ENCODE measurements at regions not wholly inside any gene's neighbourhood (a gene's known extent, or its start where the extent isn't known, plus 50 kb on each side); places are given as distances from the start of the nearest gene placed in this dataset.

GRCh38 chr5:89601880-89602279, 718.9 kb upstream of the MEF2C start:
- TF ChIP-seq POLR2A (IDR thresholded peaks at IDR 0.05; ENCODE audit: low read depth, low read length): no peak
- H3K4me3 ChIP-seq (replicated peaks in 1 of 3; ENCODE audit: insufficient read depth in 1 of 3, low read depth in 1 of 3, low read length in 3 of 3): no peak overlapping the region
- H3K4me2 ChIP-seq (ENCODE audit: insufficient read depth, low read length): no peak overlapping the region
- no peak overlapping the region for H3K9ac ChIP-seq (replicated peaks; ENCODE audit: extremely low read depth, insufficient read depth, low read length)
- ChIA-PET POLR2A (no interaction called here), CTCF (no interaction called here)
- H3K27me3 ChIP-seq (ENCODE audit: control insufficient read depth in 2 of 2, insufficient read depth in 2 of 2, low read length in 2 of 2): no peaks in the 10 kb centered on the region
- H2AFZ ChIP-seq (ENCODE audit: low read depth, low read length): no peak overlapping the region
- no peak for DNase-seq (ENCODE audit: low read depth, low spot score)
- no peaks in the 10 kb centered on the region for H3K36me3 ChIP-seq (ENCODE audit: control insufficient read depth in 2 of 2, extremely low read depth in 1 of 2, insufficient read depth in 2 of 2, low read length in 2 of 2)
- no peak for FAIRE-seq
- no peaks in the 10 kb centered on the region for H3K9me3 ChIP-seq (replicated peaks; ENCODE audit: control insufficient read depth, insufficient read depth, low read length)
- no peaks in the 10 kb centered on the region for H3K79me2 ChIP-seq (ENCODE audit: control insufficient read depth, insufficient read depth, low read length)
- intact Hi-C loops (cut with micrococcal nuclease): no loop called here
- H3K27ac ChIP-seq (ENCODE audit: insufficient read depth, low read depth, low read length): no peak overlapping the region
- no peaks in the 10 kb centered on the region for H3K4me1 ChIP-seq (ENCODE audit: control insufficient read depth, extremely low read depth, insufficient read depth, low read length)
- BruUV-seq (replicated peaks): no TSS peak
- dilution Hi-C loops (cut with MboI; ENCODE audit: extremely low pct_ligation_motif_present, low sequenced_read_pairs): no loop called here
- no peaks in the 10 kb centered on the region for H3K9me1 ChIP-seq (replicated peaks; ENCODE audit: control insufficient read depth, extremely low read depth, insufficient read depth, low read length)
- H4K20me1 ChIP-seq (replicated peaks; ENCODE audit: control insufficient read depth, extremely low read depth, insufficient read depth, low read length): no peaks in the 10 kb centered on the region

- H3K79me2 ChIP-seq (ENCODE audit: control insufficient read depth, insufficient read depth, low read length): no peaks in the 10 kb centered on the region
- H3K4me3 ChIP-seq (replicated peaks in 1 of 3; ENCODE audit: insufficient read depth in 1 of 3, low read depth in 1 of 3, low read length in 3 of 3): no peak overlapping the region
- POLR2A ChIA-PET: no interaction called here
- H3K9me3 ChIP-seq (replicated peaks; ENCODE audit: control insufficient read depth, insufficient read depth, low read length): no peaks in the 10 kb centered on the region
- H3K4me1 ChIP-seq (ENCODE audit: control insufficient read depth, extremely low read depth, insufficient read depth, low read length): no peaks in the 10 kb centered on the region
- no peaks in the 10 kb centered on the region for H4K20me1 ChIP-seq (replicated peaks; ENCODE audit: control insufficient read depth, extremely low read depth, insufficient read depth, low read length)
- no peak overlapping the region for H2AFZ ChIP-seq (ENCODE audit: low read depth, low read length)
- no peaks in the 10 kb centered on the region for H3K27me3 ChIP-seq (ENCODE audit: control insufficient read depth in 2 of 2, insufficient read depth in 2 of 2, low read length in 2 of 2)
- BruUV-seq (replicated peaks): no TSS peak
- no peak overlapping the region for H3K27ac ChIP-seq (ENCODE audit: insufficient read depth, low read depth, low read length)
- H3K9me1 ChIP-seq (replicated peaks; ENCODE audit: control insufficient read depth, extremely low read depth, insufficient read depth, low read length): no peaks in the 10 kb centered on the region
- TF ChIP-seq POLR2A (IDR thresholded peaks at IDR 0.05; ENCODE audit: low read depth, low read length) (no peak), MYC (IDR thresholded peaks at IDR 0.05; ENCODE audit: low read depth, low read length) (no peak), POLR2AphosphoS5 (IDR thresholded peaks at IDR 0.05; ENCODE audit: insufficient read depth, low read depth, low read length) (no peak), EZH2 (IDR thresholded peaks at IDR 0.05; ENCODE audit: borderline replicate concordance, low read depth, low read length, severe bottlenecking) (no peak), FOS (IDR thresholded peaks at IDR 0.05; ENCODE audit: borderline replicate concordance, insufficient read depth, low read length) (no peak), MAX (IDR thresholded peaks at IDR 0.05; ENCODE audit: insufficient read depth, insufficient read length) (no peak), GATA2 (IDR thresholded peaks at IDR 0.05; ENCODE audit: insufficient read depth, insufficient read length, low read depth, low read length) (no peak), JUN (IDR thresholded peaks at IDR 0.05; ENCODE audit: borderline replicate concordance, insufficient read depth, insufficient read length, low read depth) (no peak), CTCF (IDR thresholded peaks at IDR 0.05; ENCODE audit: extremely low read depth in 1 of 2, insufficient read depth in 1 of 2, low read depth in 1 of 2, low read length in 2 of 2) (no peak)
- DNase-seq (ENCODE audit: low read depth, low spot score): no peak
- dilution Hi-C loops (cut with MboI; ENCODE audit: extremely low pct_ligation_motif_present, low sequenced_read_pairs) (no loop called here), intact Hi-C loops (cut with micrococcal nuclease) (no loop called here)
- H3K36me3 ChIP-seq (ENCODE audit: control insufficient read depth in 2 of 2, extremely low read depth in 1 of 2, insufficient read depth in 2 of 2, low read length in 2 of 2): no peaks in the 10 kb centered on the region
- CTCF ChIA-PET: no interaction called here
- FAIRE-seq: no peak
- H3K4me2 ChIP-seq (ENCODE audit: insufficient read depth, low read length): no peak overlapping the region
- no peak overlapping the region for H3K9ac ChIP-seq (replicated peaks; ENCODE audit: extremely low read depth, insufficient read depth, low read length)
Observed at GRCh38 chr5:89597878-89598277, 714.9 kb upstream of the MEF2C start.

All from endothelial cell of umbilical vein (primary cell).